ENCODE measurements at regions not wholly inside any gene's neighbourhood (a gene's known extent, or its start where the extent isn't known, plus 50 kb on each side); places are given as distances from the start of the nearest gene placed in this dataset.
"Not testable (repeated sequence)": the region's sequence is repeated elsewhere in the genome, so short reads cannot be mapped to it uniquely, and the experiment has no call there.

GRCh38 chr6:169109411-169110220 lies 144.0 kb downstream of the THBS2 start:
- in situ Hi-C loops (cut with MboI; ENCODE audit: low pct_unique_long_range_greater_than_20kb, low sequenced_read_pairs): no loop called here
- no peak for DNase-seq

GRCh38 chr6:169108753-169109152 lies 144.9 kb downstream of the THBS2 start:
- in situ Hi-C loops (cut with MboI; ENCODE audit: low pct_unique_long_range_greater_than_20kb, low sequenced_read_pairs): no loop called here
- no peak for DNase-seq

GRCh38 chr6:169106176-169106575 lies 147.5 kb downstream of the THBS2 start:
- no peak for DNase-seq

GRCh38 chr6:169101981-169102380 lies 151.7 kb downstream of the THBS2 start:
- DNase-seq: no peak
- in situ Hi-C loops (cut with MboI; ENCODE audit: low pct_unique_long_range_greater_than_20kb, low sequenced_read_pairs): no loop called here

More at GRCh38 chr6:169106176-169106575, 147.5 kb downstream of the THBS2 start:
- in situ Hi-C loops (cut with MboI; ENCODE audit: low pct_unique_long_range_greater_than_20kb, low sequenced_read_pairs): no loop called here

- in situ Hi-C loops (cut with MboI; ENCODE audit: low pct_unique_long_range_greater_than_20kb, low sequenced_read_pairs): no loop called here
- DNase-seq: no peak
Observed at GRCh38 chr6:169101036-169101805, 152.4 kb downstream of the THBS2 start.

- no peak for DNase-seq
- in situ Hi-C loops (cut with MboI; ENCODE audit: low pct_unique_long_range_greater_than_20kb, low sequenced_read_pairs): no loop called here
Observed at GRCh38 chr6:169099411-169100202, 154.0 kb downstream of the THBS2 start.

- DNase-seq; in situ Hi-C loops (cut with MboI; ENCODE audit: low pct_unique_long_range_greater_than_20kb, low sequenced_read_pairs): not testable (repeated sequence)
Observed at GRCh38 chr6:169098651-169099050, 155.0 kb downstream of the THBS2 start.

GRCh38 chr6:169098116-169098515 lies 155.5 kb downstream of the THBS2 start:
- DNase-seq: no peak

GRCh38 chr6:169097381-169097959 lies 156.2 kb downstream of the THBS2 start:
- in situ Hi-C loops (cut with MboI; ENCODE audit: low pct_unique_long_range_greater_than_20kb, low sequenced_read_pairs): no loop called here
- DNase-seq: no peak

More at GRCh38 chr6:169098116-169098515, 155.5 kb downstream of the THBS2 start:
- in situ Hi-C loops (cut with MboI; ENCODE audit: low pct_unique_long_range_greater_than_20kb, low sequenced_read_pairs): no loop called here

- in situ Hi-C loops (cut with MboI; ENCODE audit: low pct_unique_long_range_greater_than_20kb, low sequenced_read_pairs): no loop called here
- DNase-seq: no peak
Observed at GRCh38 chr6:169096388-169096787, 157.3 kb downstream of the THBS2 start.

GRCh38 chr6:169095153-169095552 lies 158.5 kb downstream of the THBS2 start:
- DNase-seq: no peak
- in situ Hi-C loops (cut with MboI; ENCODE audit: low pct_unique_long_range_greater_than_20kb, low sequenced_read_pairs): no loop called here

- no peak for DNase-seq
Observed at GRCh38 chr6:169094552-169094950, 159.1 kb downstream of the THBS2 start.

GRCh38 chr6:169093770-169094551 lies 159.7 kb downstream of the THBS2 start:
- in situ Hi-C loops (cut with MboI; ENCODE audit: low pct_unique_long_range_greater_than_20kb, low sequenced_read_pairs): no loop called here
- DNase-seq: no peak

More at GRCh38 chr6:169094552-169094950, 159.1 kb downstream of the THBS2 start:
- in situ Hi-C loops (cut with MboI; ENCODE audit: low pct_unique_long_range_greater_than_20kb, low sequenced_read_pairs): no loop called here

GRCh38 chr6:169093066-169093723 lies 160.5 kb downstream of the THBS2 start:
- in situ Hi-C loops (cut with MboI; ENCODE audit: low pct_unique_long_range_greater_than_20kb, low sequenced_read_pairs): no loop called here
- DNase-seq: no peak

- in situ Hi-C loops (cut with MboI; ENCODE audit: low pct_unique_long_range_greater_than_20kb, low sequenced_read_pairs): no loop called here
- no peak for DNase-seq
Observed at GRCh38 chr6:169092375-169092774, 161.3 kb downstream of the THBS2 start.

- in situ Hi-C loops (cut with MboI; ENCODE audit: low pct_unique_long_range_greater_than_20kb, low sequenced_read_pairs); DNase-seq: not testable (repeated sequence)
Observed at GRCh38 chr6:169090514-169091127, 163.0 kb downstream of the THBS2 start.

- in situ Hi-C loops (cut with MboI; ENCODE audit: low pct_unique_long_range_greater_than_20kb, low sequenced_read_pairs): no loop called here
- no peak for DNase-seq
Observed at GRCh38 chr6:169088762-169089161, 164.9 kb downstream of the THBS2 start.
